HUES48 (cell line): ENCODE measurements at regions not wholly inside any gene's neighbourhood (a gene's known extent, or its start where the extent isn't known, plus 50 kb on each side); places are given as distances from the start of the nearest gene placed in this dataset.

Source experiments
- H3K27ac ChIP-seq: one replicate; pipeline ENCODE4 v1.7.0; 2013; ENCODE audit warnings: low read depth, low read length, inconsistent platforms
- H3K27me3 ChIP-seq: 2 replicates; pipeline ENCODE4 v1.6.1; 2013; ENCODE audit warnings: mild to moderate bottlenecking, low read length; ENCODE audit not compliant: control insufficient read depth, insufficient read depth
- H3K36me3 ChIP-seq: 2 replicates; pipeline ENCODE4 v1.6.1; 2013; ENCODE audit warnings: low read length; ENCODE audit not compliant: control insufficient read depth, insufficient read depth
- H3K4me1 ChIP-seq: 2 replicates; pipeline ENCODE4 v1.6.1; 2013; ENCODE audit warnings: mild to moderate bottlenecking, low read length; ENCODE audit not compliant: control insufficient read depth, insufficient read depth
- H3K4me3 ChIP-seq: 2 replicates; pipeline ENCODE4 v1.5.1; 2013; ENCODE audit warnings: mild to moderate bottlenecking, low read depth, low read length
- H3K9ac ChIP-seq: 2 replicates; pipeline ENCODE4 v1.6.1; 2013; ENCODE audit warnings: mild to moderate bottlenecking, low read depth, low read length, moderate library complexity
- H3K9me3 ChIP-seq: 2 replicates; pipeline ENCODE4 v1.6.1; 2013; ENCODE audit warnings: low read length; ENCODE audit not compliant: control insufficient read depth, insufficient read depth

GRCh38 chr20:41786158-41786557 lies 168.0 kb upstream of the CHD6 start:
- Histone ChIP-seq H3K9ac (no peak overlapping the region), H3K4me3 (no peak overlapping the region), H3K36me3 (no peaks in the 10 kb centered on the region), H3K27me3 (no peaks in the 10 kb centered on the region), H3K4me1 (no peaks in the 10 kb centered on the region), H3K27ac (no peak overlapping the region), H3K9me3 (no peaks in the 10 kb centered on the region)

GRCh38 chr20:41784209-41784958 lies 166.2 kb upstream of the CHD6 start:
- no peaks in the 10 kb centered on the region for H3K27me3 ChIP-seq
- no peak overlapping the region for H3K4me3 ChIP-seq
- no peaks in the 10 kb centered on the region for H3K4me1 ChIP-seq
- no peaks in the 10 kb centered on the region for H3K36me3 ChIP-seq
- H3K27ac ChIP-seq: no peak overlapping the region
- no peaks in the 10 kb centered on the region for H3K9me3 ChIP-seq
- no peak overlapping the region for H3K9ac ChIP-seq

GRCh38 chr20:41783423-41784208 lies 165.4 kb upstream of the CHD6 start:
- no peaks in the 10 kb centered on the region for H3K9me3 ChIP-seq
- H3K27me3 ChIP-seq: no peaks in the 10 kb centered on the region
- H3K4me1 ChIP-seq: no peaks in the 10 kb centered on the region
- no peak overlapping the region for H3K27ac ChIP-seq
- H3K9ac ChIP-seq: no peak overlapping the region
- H3K4me3 ChIP-seq: no peak overlapping the region
- H3K36me3 ChIP-seq: no peaks in the 10 kb centered on the region

GRCh38 chr20:41782730-41783406 lies 164.7 kb upstream of the CHD6 start:
- H3K4me1 ChIP-seq: no peaks in the 10 kb centered on the region
- H3K9me3 ChIP-seq: no peaks in the 10 kb centered on the region
- no peaks in the 10 kb centered on the region for H3K36me3 ChIP-seq
- no peak overlapping the region for H3K27ac ChIP-seq
- H3K4me3 ChIP-seq: no peak overlapping the region
- H3K27me3 ChIP-seq: no peaks in the 10 kb centered on the region
- H3K9ac ChIP-seq: no peak overlapping the region

- Histone ChIP-seq H3K9me3 (no peaks in the 10 kb centered on the region), H3K27me3 (no peaks in the 10 kb centered on the region), H3K27ac (no peak overlapping the region), H3K9ac (no peak overlapping the region), H3K4me1 (no peaks in the 10 kb centered on the region), H3K36me3 (no peaks in the 10 kb centered on the region), H3K4me3 (no peak overlapping the region)
Measured at GRCh38 chr20:41782255-41782654, 164.1 kb upstream of the CHD6 start.

- Histone ChIP-seq H3K36me3 (no peaks in the 10 kb centered on the region), H3K27ac (no peak overlapping the region), H3K4me1 (no peaks in the 10 kb centered on the region), H3K9ac (no peak overlapping the region), H3K4me3 (no peak overlapping the region), H3K9me3 (no peaks in the 10 kb centered on the region), H3K27me3 (no peaks in the 10 kb centered on the region)
Measured at GRCh38 chr20:41776421-41776820, 158.2 kb upstream of the CHD6 start.

- no peak overlapping the region for H3K27ac ChIP-seq
- no peaks in the 10 kb centered on the region for H3K36me3 ChIP-seq
- H3K4me3 ChIP-seq: no peak overlapping the region
- H3K9ac ChIP-seq: no peak overlapping the region
- H3K4me1 ChIP-seq: peaks cover 15% of the 10 kb centered on the region
- no peaks in the 10 kb centered on the region for H3K27me3 ChIP-seq
- no peaks in the 10 kb centered on the region for H3K9me3 ChIP-seq
Measured at GRCh38 chr20:41774291-41774690, 156.1 kb upstream of the CHD6 start.

GRCh38 chr20:41770965-41771364 lies 152.8 kb upstream of the CHD6 start:
- Histone ChIP-seq H3K9ac (no peak overlapping the region), H3K27ac (no peak overlapping the region), H3K9me3 (no peaks in the 10 kb centered on the region), H3K27me3 (no peaks in the 10 kb centered on the region), H3K4me3 (no peak overlapping the region), H3K36me3 (no peaks in the 10 kb centered on the region), H3K4me1 (peaks cover 18% of the 10 kb centered on the region)

- H3K9ac ChIP-seq: no peak overlapping the region
- no peak overlapping the region for H3K4me3 ChIP-seq
- H3K4me1 ChIP-seq: peaks cover 18% of the 10 kb centered on the region
- H3K36me3 ChIP-seq: no peaks in the 10 kb centered on the region
- no peaks in the 10 kb centered on the region for H3K9me3 ChIP-seq
- peak overlapping the region; percentile 70 for H3K27ac ChIP-seq
- H3K27me3 ChIP-seq: no peaks in the 10 kb centered on the region
Measured at GRCh38 chr20:41770427-41770826, 152.2 kb upstream of the CHD6 start.

GRCh38 chr20:41769592-41770018 lies 151.4 kb upstream of the CHD6 start:
- H3K4me3 ChIP-seq: peak overlapping the region; percentile 4
- peak overlapping the region; percentile 70 for H3K27ac ChIP-seq
- H3K9me3 ChIP-seq: no peaks in the 10 kb centered on the region
- peaks cover 18% of the 10 kb centered on the region for H3K4me1 ChIP-seq
- no peaks in the 10 kb centered on the region for H3K27me3 ChIP-seq
- 0 out of 2 replicates have a peak overlapping the region, but pooled peaks have one; percentile 28 for H3K9ac ChIP-seq
- H3K36me3 ChIP-seq: no peaks in the 10 kb centered on the region

- Histone ChIP-seq H3K9me3 (no peaks in the 10 kb centered on the region), H3K4me1 (no peaks in the 10 kb centered on the region), H3K36me3 (no peaks in the 10 kb centered on the region), H3K27me3 (no peaks in the 10 kb centered on the region), H3K27ac (no peak overlapping the region), H3K4me3 (no peak overlapping the region), H3K9ac (no peak overlapping the region)
Measured at GRCh38 chr20:41750137-41750536, 132.0 kb upstream of the CHD6 start.
